ENCODE measurements at regions not wholly inside any gene's neighbourhood (a gene's known extent, or its start where the extent isn't known, plus 50 kb on each side); places are given as distances from the start of the nearest gene placed in this dataset.

DNA sequence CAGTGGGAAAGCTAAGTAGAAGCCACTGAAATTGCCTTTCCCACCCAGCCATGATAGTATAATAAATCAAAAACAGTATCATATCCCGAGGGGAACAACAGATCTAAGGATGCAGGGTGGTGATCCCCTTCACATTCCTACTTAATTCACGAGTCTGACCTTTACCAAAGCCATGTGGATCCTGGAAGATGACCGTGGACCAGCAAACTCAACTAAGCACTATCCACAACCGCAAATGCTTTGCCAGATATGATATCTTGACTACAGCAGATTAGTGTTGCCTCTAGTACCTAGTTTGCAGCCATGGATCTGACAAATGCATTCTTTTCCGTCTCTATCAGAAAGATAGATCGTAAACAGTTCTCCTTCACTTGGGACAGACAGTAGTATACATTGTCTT lies 67.3 kb upstream of the IL6 start:
- Histone ChIP-seq H2AFZ (ENCODE audit: insufficient read depth, low read depth, low read length, poor library complexity, severe bottlenecking) (no peak overlapping the region), H3K27me3 (replicated peaks in 1 of 4; ENCODE audit: control extremely low read depth in 1 of 4, control insufficient read depth in 3 of 4, insufficient read depth in 4 of 4, low read length in 3 of 4) (no peaks in the 10 kb centered on the region), H3K4me3 (ENCODE audit: control extremely low read depth in 1 of 5, extremely low read depth in 1 of 5, insufficient read depth in 1 of 5, low read depth in 2 of 5, low read length in 4 of 5) (peak overlapping the region in 4 of 5 experiments; percentile 40 to 56 (median 44)), H3K79me2 (ENCODE audit: control insufficient read depth, insufficient read depth, low read length) (peaks cover 63% of the 10 kb centered on the region), H3K4me2 (replicated peaks; ENCODE audit: low read depth, low read length, poor library complexity, severe bottlenecking) (peak overlapping the region; percentile 80), H4K20me1 (ENCODE audit: control insufficient read depth, insufficient read depth, low read length, poor library complexity, severe bottlenecking) (no peaks in the 10 kb centered on the region), H3K9ac (ENCODE audit: low read length) (peak overlapping the region; percentile 79), H3K4me1 (ENCODE audit: control insufficient read depth in 2 of 2, insufficient read depth in 2 of 2, low read length in 2 of 2) (peaks cover 77 to 83% of the 10 kb centered on the region in 2 donors), H3K9me3 (ENCODE audit: control extremely low read depth in 1 of 3, control insufficient read depth in 2 of 3, insufficient read depth in 1 of 3, low read length in 2 of 3) (no peaks in the 10 kb centered on the region), H3K27ac (ENCODE audit: low read length in 2 of 2) (peak overlapping the region; percentile 99 to 100), H3K36me3 (replicated peaks in 1 of 2; ENCODE audit: control extremely low read depth in 1 of 2, control insufficient read depth in 1 of 2, extremely low read depth in 1 of 2, insufficient read depth in 2 of 2, low read length in 1 of 2) (peaks cover 0 to 6% of the 10 kb centered on the region in 2 experiments)
- ATAC-seq (ENCODE audit: low read depth): no peak
- POLR2A ChIA-PET: interaction anchor here (0.6 kb wide), 1 partner anchor 16 kb away, joined by 5 read pairs; no protein-coding TSS in a partner anchor
- 100% methylated on average over 4 of the region's 6 CpGs for WGBS (ENCODE audit: insufficient coverage)
- Mint-ChIP-seq H3K4me1 (peaks cover 76% of the 10 kb centered on the region), H3K27me3 (no peaks in the 10 kb centered on the region), H3K9me3 (ENCODE audit: insufficient read depth) (no peaks in the 10 kb centered on the region), H3K27ac (peak overlapping the region; percentile 92), H3K4me3 (peak overlapping the region; percentile 71)
- DNase-seq: no peak
- CTCF ChIA-PET: interaction anchor here (1.2 to 11.2 kb wide), 5 partner anchors 16 to 100 kb away, joined by 3 to 209 read pairs (median 10); partner anchors contain the start of gene IL6
- intact Hi-C loops (cut with micrococcal nuclease): no loop called here
- no peak for TF ChIP-seq EZH2 (IDR thresholded peaks at IDR 0.05; ENCODE audit: borderline replicate concordance, insufficient read depth, low read depth, low read length, poor library complexity, severe bottlenecking)

- no peaks in the 10 kb centered on the region for H3K9me3 ChIP-seq (ENCODE audit: control extremely low read depth in 1 of 3, control insufficient read depth in 2 of 3, insufficient read depth in 1 of 3, low read length in 2 of 3)
- H3K9ac ChIP-seq (ENCODE audit: low read length): peak overlapping the region; percentile 11
- peaks cover under 1 to 14% of the 10 kb centered on the region in 2 experiments for H3K36me3 ChIP-seq (replicated peaks in 1 of 2; ENCODE audit: control extremely low read depth in 1 of 2, control insufficient read depth in 1 of 2, extremely low read depth in 1 of 2, insufficient read depth in 2 of 2, low read length in 1 of 2)
- no peaks in the 10 kb centered on the region for H3K27me3 ChIP-seq (replicated peaks in 1 of 4; ENCODE audit: control extremely low read depth in 1 of 4, control insufficient read depth in 3 of 4, insufficient read depth in 4 of 4, low read length in 3 of 4)
- no peak for ATAC-seq (ENCODE audit: low read depth)
- intact Hi-C loops (cut with micrococcal nuclease): no loop called here
- ChIA-PET POLR2A (no interaction called here), CTCF (interaction anchor here (1.2 to 11.2 kb wide), 4 partner anchors 38 to 125 kb away, joined by 3 to 209 read pairs (median 5); partner anchors contain the start of gene IL6)
- peaks cover 67% of the 10 kb centered on the region for H3K79me2 ChIP-seq (ENCODE audit: control insufficient read depth, insufficient read depth, low read length)
- Mint-ChIP-seq H3K27me3 (no peaks in the 10 kb centered on the region), H3K9me3 (ENCODE audit: insufficient read depth) (no peaks in the 10 kb centered on the region), H3K4me3 (no peak overlapping the region), H3K27ac (peak overlapping the region; percentile 28), H3K4me1 (peaks cover 68% of the 10 kb centered on the region)
- peak overlapping the region; percentile 80 for H3K4me2 ChIP-seq (replicated peaks; ENCODE audit: low read depth, low read length, poor library complexity, severe bottlenecking)
- peaks cover 61 to 69% of the 10 kb centered on the region in 2 donors for H3K4me1 ChIP-seq (ENCODE audit: control insufficient read depth in 2 of 2, insufficient read depth in 2 of 2, low read length in 2 of 2)
- H4K20me1 ChIP-seq (ENCODE audit: control insufficient read depth, insufficient read depth, low read length, poor library complexity, severe bottlenecking): no peaks in the 10 kb centered on the region
- DNase-seq: no peak
- no peak for TF ChIP-seq EZH2 (IDR thresholded peaks at IDR 0.05; ENCODE audit: borderline replicate concordance, insufficient read depth, low read depth, low read length, poor library complexity, severe bottlenecking)
- TF ChIP-seq, protein P1, sequence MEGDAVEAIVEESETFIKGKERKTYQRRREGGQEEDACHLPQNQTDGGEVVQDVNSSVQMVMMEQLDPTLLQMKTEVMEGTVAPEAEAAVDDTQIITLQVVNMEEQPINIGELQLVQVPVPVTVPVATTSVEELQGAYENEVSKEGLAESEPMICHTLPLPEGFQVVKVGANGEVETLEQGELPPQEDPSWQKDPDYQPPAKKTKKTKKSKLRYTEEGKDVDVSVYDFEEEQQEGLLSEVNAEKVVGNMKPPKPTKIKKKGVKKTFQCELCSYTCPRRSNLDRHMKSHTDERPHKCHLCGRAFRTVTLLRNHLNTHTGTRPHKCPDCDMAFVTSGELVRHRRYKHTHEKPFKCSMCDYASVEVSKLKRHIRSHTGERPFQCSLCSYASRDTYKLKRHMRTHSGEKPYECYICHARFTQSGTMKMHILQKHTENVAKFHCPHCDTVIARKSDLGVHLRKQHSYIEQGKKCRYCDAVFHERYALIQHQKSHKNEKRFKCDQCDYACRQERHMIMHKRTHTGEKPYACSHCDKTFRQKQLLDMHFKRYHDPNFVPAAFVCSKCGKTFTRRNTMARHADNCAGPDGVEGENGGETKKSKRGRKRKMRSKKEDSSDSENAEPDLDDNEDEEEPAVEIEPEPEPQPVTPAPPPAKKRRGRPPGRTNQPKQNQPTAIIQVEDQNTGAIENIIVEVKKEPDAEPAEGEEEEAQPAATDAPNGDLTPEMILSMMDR (IDR thresholded peaks at IDR 0.05): no peak
- H2AFZ ChIP-seq (ENCODE audit: insufficient read depth, low read depth, low read length, poor library complexity, severe bottlenecking): no peak overlapping the region
- no peak overlapping the region for H3K4me3 ChIP-seq (ENCODE audit: control extremely low read depth in 1 of 5, extremely low read depth in 1 of 5, insufficient read depth in 1 of 5, low read depth in 2 of 5, low read length in 4 of 5)
- H3K27ac ChIP-seq (ENCODE audit: low read length in 2 of 2): peak overlapping the region; percentile 99 to 100
- WGBS (ENCODE audit: insufficient coverage): 80% methylated on average over 1 of the region's 3 CpGs
Observed at GRCh38 chr7:22658031-22658430, 69.0 kb upstream of the IL6 start.

All from B cell (primary cell).